ENCODE measurements at regions not wholly inside any gene's neighbourhood (a gene's known extent, or its start where the extent isn't known, plus 50 kb on each side); places are given as distances from the start of the nearest gene placed in this dataset.

DNA sequence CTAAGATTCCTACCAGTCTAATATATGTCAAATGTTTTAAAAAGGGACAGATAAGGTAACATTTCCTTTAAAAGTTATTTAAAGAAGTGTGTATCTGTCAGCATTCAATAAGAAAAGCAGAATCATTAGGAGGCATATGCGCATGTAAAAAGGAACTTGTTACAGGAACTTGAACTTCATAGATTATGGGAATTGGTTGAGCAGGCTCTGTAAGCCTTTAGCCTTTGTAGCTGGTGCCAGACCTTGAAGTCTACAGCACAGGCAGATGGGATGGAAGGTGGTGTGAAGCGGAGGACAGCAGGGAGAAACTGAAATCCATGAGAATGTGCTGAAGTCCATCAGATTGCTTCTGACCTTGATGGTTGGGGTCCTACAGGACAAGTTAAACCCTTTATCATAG is 138.3 kb upstream of the ST6GAL2 start:
- TF ChIP-seq GABPA (IDR thresholded peaks at IDR 0.05; ENCODE audit: low read depth) (no peak), EZH2phosphoT487 (IDR thresholded peaks at IDR 0.05; ENCODE audit: borderline replicate concordance, low read depth) (no peak), POLR2AphosphoS5 (IDR thresholded peaks at IDR 0.05; ENCODE audit: low read depth, low read length) (no peak), EP300 (IDR thresholded peaks at IDR 0.05; ENCODE audit: borderline replicate concordance in 1 of 2, low read depth in 1 of 2, low read length in 1 of 2) (no peak), YY1 (IDR thresholded peaks at IDR 0.05; ENCODE audit: low read depth) (no peak), ELF1 (IDR thresholded peaks at IDR 0.05) (no peak), PBX3 (IDR thresholded peaks at IDR 0.05) (no peak)
- TF ChIP-seq, protein P1, sequence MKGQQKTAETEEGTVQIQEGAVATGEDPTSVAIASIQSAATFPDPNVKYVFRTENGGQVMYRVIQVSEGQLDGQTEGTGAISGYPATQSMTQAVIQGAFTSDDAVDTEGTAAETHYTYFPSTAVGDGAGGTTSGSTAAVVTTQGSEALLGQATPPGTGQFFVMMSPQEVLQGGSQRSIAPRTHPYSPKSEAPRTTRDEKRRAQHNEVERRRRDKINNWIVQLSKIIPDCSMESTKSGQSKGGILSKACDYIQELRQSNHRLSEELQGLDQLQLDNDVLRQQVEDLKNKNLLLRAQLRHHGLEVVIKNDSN (IDR thresholded peaks at IDR 0.05; ENCODE audit: borderline replicate concordance, low read depth), result no peak
- TF ChIP-seq, protein P2, sequence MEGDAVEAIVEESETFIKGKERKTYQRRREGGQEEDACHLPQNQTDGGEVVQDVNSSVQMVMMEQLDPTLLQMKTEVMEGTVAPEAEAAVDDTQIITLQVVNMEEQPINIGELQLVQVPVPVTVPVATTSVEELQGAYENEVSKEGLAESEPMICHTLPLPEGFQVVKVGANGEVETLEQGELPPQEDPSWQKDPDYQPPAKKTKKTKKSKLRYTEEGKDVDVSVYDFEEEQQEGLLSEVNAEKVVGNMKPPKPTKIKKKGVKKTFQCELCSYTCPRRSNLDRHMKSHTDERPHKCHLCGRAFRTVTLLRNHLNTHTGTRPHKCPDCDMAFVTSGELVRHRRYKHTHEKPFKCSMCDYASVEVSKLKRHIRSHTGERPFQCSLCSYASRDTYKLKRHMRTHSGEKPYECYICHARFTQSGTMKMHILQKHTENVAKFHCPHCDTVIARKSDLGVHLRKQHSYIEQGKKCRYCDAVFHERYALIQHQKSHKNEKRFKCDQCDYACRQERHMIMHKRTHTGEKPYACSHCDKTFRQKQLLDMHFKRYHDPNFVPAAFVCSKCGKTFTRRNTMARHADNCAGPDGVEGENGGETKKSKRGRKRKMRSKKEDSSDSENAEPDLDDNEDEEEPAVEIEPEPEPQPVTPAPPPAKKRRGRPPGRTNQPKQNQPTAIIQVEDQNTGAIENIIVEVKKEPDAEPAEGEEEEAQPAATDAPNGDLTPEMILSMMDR (IDR thresholded peaks at IDR 0.05), result no peak
- TF ChIP-seq, protein P3, sequence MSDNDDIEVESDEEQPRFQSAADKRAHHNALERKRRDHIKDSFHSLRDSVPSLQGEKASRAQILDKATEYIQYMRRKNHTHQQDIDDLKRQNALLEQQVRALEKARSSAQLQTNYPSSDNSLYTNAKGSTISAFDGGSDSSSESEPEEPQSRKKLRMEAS (IDR thresholded peaks at IDR 0.05; ENCODE audit: low read depth), result no peak

Data from SK-N-SH (cell line).